ENCODE measurements at regions not wholly inside any gene's neighbourhood (a gene's known extent, or its start where the extent isn't known, plus 50 kb on each side); places are given as distances from the start of the nearest gene placed in this dataset.

- no peaks in the 10 kb centered on the region for H3K9me3 ChIP-seq
- no peaks in the 10 kb centered on the region for H3K27me3 ChIP-seq
- TF ChIP-seq POLR2A (IDR thresholded peaks at IDR 0.05) (no peak), CTCF (IDR thresholded peaks at IDR 0.05) (no peak)
- no peak overlapping the region for H3K27ac ChIP-seq
- no peaks in the 10 kb centered on the region for H3K36me3 ChIP-seq
- H3K4me1 ChIP-seq, result no peaks in the 10 kb centered on the region
- no peak for DNase-seq
- H3K4me3 ChIP-seq, result no peak overlapping the region
These were observed 223.9 kb upstream of the GLI3 start for GRCh38 chr7:42460933-42461332.

- H3K4me1 ChIP-seq, result no peaks in the 10 kb centered on the region
- no peak overlapping the region for H3K4me3 ChIP-seq
- no peak for TF ChIP-seq POLR2A (IDR thresholded peaks at IDR 0.05)
- no peak for TF ChIP-seq CTCF (IDR thresholded peaks at IDR 0.05)
- no peaks in the 10 kb centered on the region for H3K9me3 ChIP-seq
- no peaks in the 10 kb centered on the region for H3K36me3 ChIP-seq
- no peak for DNase-seq
- H3K27me3 ChIP-seq, result no peaks in the 10 kb centered on the region
- H3K27ac ChIP-seq, result no peak overlapping the region
These were observed 223.1 kb upstream of the GLI3 start for GRCh38 chr7:42460148-42460547.

GRCh38 chr7:42457663-42458062 is 220.7 kb upstream of the GLI3 start:
- Histone ChIP-seq H3K4me1 (no peaks in the 10 kb centered on the region), H3K27ac (no peak overlapping the region), H3K27me3 (no peaks in the 10 kb centered on the region), H3K36me3 (no peaks in the 10 kb centered on the region), H3K9me3 (no peaks in the 10 kb centered on the region), H3K4me3 (no peak overlapping the region)
- TF ChIP-seq CTCF (IDR thresholded peaks at IDR 0.05), result no peak
- no peak for TF ChIP-seq POLR2A (IDR thresholded peaks at IDR 0.05)
- no peak for DNase-seq

GRCh38 chr7:42456756-42457276 is 219.8 kb upstream of the GLI3 start:
- Histone ChIP-seq H3K4me3 (no peak overlapping the region), H3K4me1 (no peaks in the 10 kb centered on the region), H3K9me3 (no peaks in the 10 kb centered on the region), H3K36me3 (no peaks in the 10 kb centered on the region), H3K27ac (no peak overlapping the region), H3K27me3 (no peaks in the 10 kb centered on the region)
- no peak for DNase-seq
- no peak for TF ChIP-seq CTCF (IDR thresholded peaks at IDR 0.05)
- TF ChIP-seq POLR2A (IDR thresholded peaks at IDR 0.05), result no peak

- Histone ChIP-seq H3K4me1 (no peaks in the 10 kb centered on the region), H3K27ac (no peak overlapping the region)
These were observed 219.3 kb upstream of the GLI3 start for GRCh38 chr7:42456267-42456666.

More at GRCh38 chr7:42456267-42456666, 219.3 kb upstream of the GLI3 start:
- Histone ChIP-seq H3K4me3 (no peak overlapping the region), H3K36me3 (no peaks in the 10 kb centered on the region), H3K9me3 (no peaks in the 10 kb centered on the region), H3K27me3 (no peaks in the 10 kb centered on the region)
- no peak for TF ChIP-seq CTCF (IDR thresholded peaks at IDR 0.05)
- DNase-seq, result no peak

Measured in Peyer's patch (tissue), 4 donors.